HG02763 (cell line): ENCODE measurements at regions not wholly inside any gene's neighbourhood (a gene's known extent, or its start where the extent isn't known, plus 50 kb on each side); places are given as distances from the start of the nearest gene placed in this dataset.

Source experiments
- ATAC-seq: cut with Tn5 transposase; IDR thresholded peaks from one replicate; pipeline ENCODE4 v1.9.1; 2021; ENCODE audit warnings: mild to moderate bottlenecking, moderate library complexity; ENCODE audit not compliant: unreplicated experiment

DNA sequence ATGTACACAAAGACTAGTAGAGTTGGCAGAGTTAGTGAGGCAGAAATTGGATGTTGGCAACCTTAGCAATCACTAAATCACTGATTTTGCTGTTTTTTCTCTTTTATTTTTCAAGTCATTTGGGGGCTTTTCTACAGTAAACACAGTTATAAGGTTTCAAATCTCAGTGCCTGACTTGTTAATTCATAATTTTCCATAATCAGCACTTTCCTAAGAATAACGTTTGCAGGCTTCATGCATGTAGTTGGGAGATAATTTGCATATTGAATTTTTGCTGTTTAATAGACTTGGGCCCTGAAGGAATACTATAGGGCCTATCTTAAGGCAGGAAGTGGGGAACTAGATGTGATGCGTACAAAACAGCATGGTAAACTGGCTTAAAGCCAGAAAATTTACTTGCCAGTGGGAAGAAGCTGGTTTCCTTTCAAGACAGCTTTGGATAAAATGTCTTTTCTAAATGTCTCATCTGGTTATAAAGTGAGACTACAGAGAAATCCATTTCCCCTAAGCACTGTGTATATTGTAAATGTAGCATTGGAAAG lies 127.2 kb upstream of the SMIM21 start:
- no peak for ATAC-seq

- ATAC-seq: no peak
These were observed 126.7 kb upstream of the SMIM21 start for GRCh38 chr18:75554176-75554575.

- ATAC-seq: no peak
These were observed 125.5 kb upstream of the SMIM21 start for GRCh38 chr18:75553021-75553420.

- no peak for ATAC-seq
These were observed 123.6 kb upstream of the SMIM21 start for GRCh38 chr18:75551071-75551470.

- ATAC-seq: no peak
These were observed 120.9 kb upstream of the SMIM21 start for GRCh38 chr18:75548353-75548905.

- no peak for ATAC-seq
These were observed 119.5 kb upstream of the SMIM21 start for GRCh38 chr18:75546964-75547363.

DNA sequence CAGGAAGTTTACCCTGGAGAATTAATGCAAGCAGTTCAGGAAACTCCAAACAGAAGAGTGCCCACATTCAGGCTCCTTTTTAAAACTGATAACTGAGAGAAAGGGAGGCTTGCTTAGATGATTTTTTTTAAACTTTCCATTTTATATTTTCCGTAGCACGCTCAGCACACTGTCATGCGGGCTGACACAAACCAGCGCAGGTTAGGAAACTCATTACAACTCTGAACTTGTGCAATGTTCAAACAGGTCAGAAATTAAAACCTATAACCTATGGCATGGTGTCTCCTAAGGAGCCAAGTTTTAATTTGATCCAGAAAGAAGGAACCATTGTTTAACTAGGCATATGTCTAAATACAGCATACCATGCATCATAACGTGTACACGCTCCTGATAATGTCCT lies 117.7 kb upstream of the SMIM21 start:
- no peak for ATAC-seq

DNA sequence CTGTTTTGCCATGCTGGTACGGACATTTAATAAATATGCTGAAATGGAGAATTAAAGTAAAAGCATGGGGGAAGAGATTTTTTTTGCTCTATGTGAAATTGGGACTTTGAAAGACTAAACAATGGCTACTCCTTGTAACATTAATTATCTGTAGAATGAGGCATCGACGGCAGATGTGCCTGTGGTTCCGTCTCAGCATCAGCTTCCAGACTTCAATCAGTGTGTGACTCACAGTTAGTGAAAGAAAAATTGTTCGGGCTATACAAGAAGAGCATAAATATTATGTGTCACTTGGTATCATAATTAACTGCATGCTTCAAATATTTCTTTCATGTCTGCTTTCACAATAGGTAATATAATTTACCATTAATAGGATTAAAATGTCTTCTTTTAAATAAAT lies 117.0 kb upstream of the SMIM21 start:
- ATAC-seq: no peak

DNA sequence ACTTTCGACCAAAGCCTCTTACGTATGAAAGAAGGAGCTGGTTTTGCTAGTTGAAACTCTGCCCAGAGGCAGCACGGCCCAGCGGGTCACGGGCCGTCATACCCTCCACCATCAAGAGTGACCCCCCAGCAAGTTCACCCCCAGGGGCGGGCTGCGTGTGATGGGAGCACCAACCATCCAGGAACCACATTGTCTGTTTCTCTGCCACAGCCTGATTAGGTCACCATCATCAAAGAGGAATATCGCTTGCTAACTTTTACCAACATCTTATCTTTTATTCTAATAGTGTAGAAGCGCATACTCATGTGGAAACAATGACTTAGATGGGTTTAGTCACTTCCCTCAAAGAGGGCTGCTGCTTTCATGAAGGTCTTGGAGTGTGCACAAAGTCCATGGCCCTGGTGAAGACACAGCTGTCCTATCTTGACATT lies 116.6 kb upstream of the SMIM21 start:
- ATAC-seq: no peak

- ATAC-seq: no peak
These were observed 111.2 kb upstream of the SMIM21 start for GRCh38 chr18:75538727-75539126.

GRCh38 chr18:75533950-75534349 lies 106.4 kb upstream of the SMIM21 start:
- no peak for ATAC-seq

GRCh38 chr18:75533209-75533608 lies 105.7 kb upstream of the SMIM21 start:
- ATAC-seq: no peak

GRCh38 chr18:75531851-75532459 lies 104.5 kb upstream of the SMIM21 start:
- no peak for ATAC-seq

- ATAC-seq: no peak
These were observed 103.8 kb upstream of the SMIM21 start for GRCh38 chr18:75531212-75531850.

GRCh38 chr18:75530566-75531211 lies 103.2 kb upstream of the SMIM21 start:
- no peak for ATAC-seq

DNA sequence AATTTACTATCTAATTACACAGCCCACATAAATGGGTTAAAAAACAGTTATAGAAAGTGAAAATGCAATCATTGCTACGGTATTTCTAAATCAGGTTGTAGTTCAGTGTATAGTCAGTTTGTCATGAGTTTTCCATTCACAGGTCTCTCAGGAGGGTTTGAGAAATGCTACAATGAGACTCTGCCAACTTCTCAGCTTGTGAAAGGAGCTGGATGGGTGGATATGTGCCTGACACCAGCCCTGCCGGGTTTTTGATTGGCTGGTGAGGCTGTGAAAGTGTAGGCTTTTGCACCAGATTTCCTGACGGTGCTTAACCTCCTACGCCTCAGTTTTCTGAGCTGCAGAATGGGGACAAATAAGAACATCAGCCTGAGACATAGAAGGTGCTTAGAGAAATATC lies 102.6 kb upstream of the SMIM21 start:
- ATAC-seq: no peak

DNA sequence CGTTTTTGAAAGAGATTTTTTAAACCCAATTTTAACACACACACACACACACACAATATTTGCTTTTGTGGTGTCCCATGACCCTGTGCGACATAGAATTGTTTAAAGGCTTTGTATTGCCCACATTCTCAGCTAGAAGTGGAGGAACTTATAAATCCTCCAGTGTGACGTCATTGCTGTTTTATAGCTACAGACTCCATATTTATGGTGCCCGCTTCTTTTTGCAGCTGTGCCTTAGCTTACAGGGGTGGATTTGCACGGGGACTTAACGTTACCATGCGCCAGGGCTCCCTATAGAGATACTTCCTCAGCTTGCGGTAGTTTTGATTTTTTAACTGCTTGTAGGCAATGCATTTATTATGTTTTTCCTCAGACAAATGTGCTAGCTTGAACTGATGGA lies 101.9 kb upstream of the SMIM21 start:
- ATAC-seq: no peak

DNA sequence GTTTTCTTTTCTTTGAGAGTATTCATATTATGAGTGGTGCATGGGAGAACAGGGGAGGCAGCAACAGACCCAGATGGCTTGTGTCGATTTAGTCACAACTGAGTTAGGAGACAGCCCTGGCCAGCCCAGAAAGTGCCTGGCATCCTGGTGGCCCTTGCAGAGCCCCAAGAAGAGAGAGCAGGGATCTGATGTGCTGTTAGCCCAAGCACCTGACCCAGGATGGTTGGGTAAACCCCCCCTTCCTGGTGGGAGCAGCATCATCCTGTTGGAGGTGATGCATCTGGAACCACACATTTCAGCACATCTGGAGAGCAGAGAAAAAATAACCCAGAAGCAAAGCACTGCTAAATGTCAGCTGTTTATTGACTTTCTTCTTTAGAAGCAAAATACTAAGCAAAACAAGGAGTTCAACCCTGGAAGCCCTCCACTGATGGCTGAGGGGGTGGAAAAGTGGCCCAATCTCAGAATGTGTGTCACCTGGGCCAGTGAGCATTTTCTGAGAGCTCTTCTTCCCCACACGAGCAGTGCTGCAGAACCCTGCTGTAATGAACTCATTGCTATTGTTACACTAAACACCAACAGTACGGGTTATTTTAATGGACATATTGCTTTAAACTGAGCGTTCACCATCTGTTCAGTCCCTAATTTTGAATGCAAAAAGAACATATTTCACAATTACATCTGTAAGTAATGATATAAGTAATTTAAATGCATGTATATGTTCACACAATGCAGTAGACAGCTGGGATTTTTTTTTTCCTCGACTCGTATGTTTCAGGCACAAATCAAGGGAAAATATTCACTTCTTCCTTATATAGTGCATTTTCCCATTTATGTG lies 100.6 kb upstream of the SMIM21 start:
- ATAC-seq: no peak

DNA sequence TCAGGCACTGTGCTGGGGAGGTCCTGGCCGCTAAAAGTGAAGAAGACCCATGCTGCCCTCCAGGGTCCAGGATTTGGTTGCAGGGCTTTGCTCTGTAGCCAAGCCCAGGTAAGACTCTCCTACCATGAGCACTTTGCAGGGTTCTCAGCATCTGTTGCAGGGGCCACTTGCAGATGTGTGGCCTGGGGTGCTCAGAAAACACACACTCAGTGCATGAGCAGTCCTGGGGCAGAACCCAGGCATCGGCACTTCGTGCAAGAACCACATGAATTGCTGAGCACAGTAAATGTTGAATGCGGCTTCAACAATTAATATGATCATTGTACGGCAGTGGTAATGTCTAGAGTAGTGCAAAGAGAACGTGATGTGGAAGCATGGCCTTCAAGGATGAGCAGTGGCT lies 98.5 kb upstream of the SMIM21 start:
- no peak for ATAC-seq

GRCh38 chr18:75525331-75525730 lies 97.8 kb upstream of the SMIM21 start:
- ATAC-seq: no peak

DNA sequence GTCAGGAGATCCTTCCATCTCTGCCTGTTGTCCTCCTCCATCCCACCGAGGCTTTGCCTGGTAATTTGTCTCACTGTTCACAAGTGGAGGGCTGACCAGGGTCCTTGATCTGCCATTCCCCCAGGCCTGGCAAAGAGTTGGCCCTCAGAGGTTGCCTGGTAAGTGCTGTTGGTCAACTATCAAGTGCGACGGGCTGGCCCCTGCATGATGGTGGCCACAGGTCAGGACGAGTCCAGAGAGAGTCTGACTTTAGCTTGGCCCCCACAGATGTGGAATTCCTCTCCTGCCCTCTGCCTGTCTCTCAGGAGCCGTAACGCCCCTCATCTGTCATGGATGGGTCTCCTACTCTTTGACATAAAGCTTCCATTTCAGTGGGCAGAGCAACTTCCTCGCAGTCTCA lies 97.3 kb upstream of the SMIM21 start:
- no peak for ATAC-seq
